Activated T-helper 17 cell treated with anti-CD3 and anti-CD28 coated beads, Interleukin-2, amount 50 U/mL, for 72 hours (primary cell): ENCODE measurements at regions not wholly inside any gene's neighbourhood (a gene's known extent, or its start where the extent isn't known, plus 50 kb on each side); places are given as distances from the start of the nearest gene placed in this dataset.

Source experiments
- ATAC-seq: fragments of 150-1000 bp; cut with Tn5 transposase; replicated peaks from 2 replicates; pipeline ENCODE4 v1.10.0; 2021; ENCODE audit warnings: mild to moderate bottlenecking, moderate library complexity
- H3K27ac Mint-ChIP-seq: one replicate; pipeline ENCODE4 v1.8.0; 2022; ENCODE audit warnings: mixed read lengths
- H3K27me3 Mint-ChIP-seq: one replicate; pipeline ENCODE4 v1.8.0; 2022; ENCODE audit warnings: mixed read lengths
- H3K36me3 Mint-ChIP-seq: one replicate; pipeline ENCODE4 v1.8.0; 2022; ENCODE audit warnings: low read depth, mild to moderate bottlenecking, mixed read lengths
- H3K4me1 Mint-ChIP-seq: one replicate; pipeline ENCODE4 v1.8.0; 2022; ENCODE audit warnings: mixed read lengths
- H3K4me3 Mint-ChIP-seq: one replicate; pipeline ENCODE4 v1.8.0; 2022; ENCODE audit warnings: mild to moderate bottlenecking, mixed read lengths
- H3K9me3 Mint-ChIP-seq: one replicate; pipeline ENCODE4 v1.8.0; 2022; ENCODE audit warnings: mixed read lengths

DNA sequence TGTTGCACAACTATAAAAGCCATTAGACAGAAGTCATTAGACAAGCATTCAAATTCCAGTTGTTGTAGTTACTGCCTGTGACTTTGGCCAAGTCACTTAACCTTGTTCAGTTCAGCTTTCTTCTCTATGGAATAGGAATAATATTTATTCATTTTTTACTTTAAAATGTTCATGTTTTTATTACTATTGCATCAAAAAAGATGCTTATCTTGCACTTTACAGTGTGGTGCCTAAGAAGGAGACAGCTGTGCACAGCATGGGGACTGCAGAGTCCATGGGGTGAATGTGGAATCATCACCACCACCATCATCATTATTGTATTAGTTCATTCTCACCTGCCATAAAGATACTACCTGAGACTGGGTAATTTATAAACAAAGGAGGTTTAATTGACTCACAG, 504.2 kb downstream of the SOX2 start:
- no peaks in the 10 kb centered on the region for H3K4me1 Mint-ChIP-seq
- no peak overlapping the region for H3K4me3 Mint-ChIP-seq
- no peak for ATAC-seq
- no peaks in the 10 kb centered on the region for H3K27me3 Mint-ChIP-seq
- H3K36me3 Mint-ChIP-seq, result no peaks in the 10 kb centered on the region
- no peaks in the 10 kb centered on the region for H3K9me3 Mint-ChIP-seq
- no peak overlapping the region for H3K27ac Mint-ChIP-seq

DNA sequence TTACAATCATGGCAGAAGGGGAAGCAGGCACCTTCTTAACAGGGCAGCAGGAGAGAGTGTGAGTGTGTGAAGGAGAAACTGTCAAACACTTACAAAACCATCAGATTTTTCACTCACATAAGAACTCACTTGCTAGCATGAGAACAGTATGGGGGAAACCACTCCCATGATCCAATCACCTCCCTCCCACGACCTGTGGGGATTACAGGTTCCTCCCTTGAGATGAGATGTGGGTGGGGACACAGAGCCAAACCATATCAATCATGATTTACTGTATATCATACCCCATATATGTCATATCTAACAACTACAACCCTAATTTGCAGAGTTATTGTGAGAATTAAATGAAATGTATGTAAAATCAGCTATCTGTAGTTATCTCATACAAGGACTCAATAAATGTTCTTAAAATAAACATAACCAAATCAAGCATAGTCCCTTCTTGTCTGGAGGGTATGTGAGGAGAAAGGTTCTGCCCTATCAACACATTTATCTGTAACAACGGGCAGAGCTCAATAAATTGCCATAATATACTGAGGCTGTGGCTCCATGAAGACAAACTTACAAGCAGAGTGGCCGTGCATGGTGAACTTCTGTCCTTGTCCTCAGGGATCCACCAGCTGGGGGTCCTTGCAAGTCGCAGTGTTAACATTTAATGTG, 504.7 kb downstream of the SOX2 start:
- Mint-ChIP-seq H3K27me3 (no peaks in the 10 kb centered on the region), H3K36me3 (no peaks in the 10 kb centered on the region), H3K9me3 (no peaks in the 10 kb centered on the region), H3K4me1 (no peaks in the 10 kb centered on the region), H3K27ac (no peak overlapping the region), H3K4me3 (no peak overlapping the region)
- no peak for ATAC-seq

DNA sequence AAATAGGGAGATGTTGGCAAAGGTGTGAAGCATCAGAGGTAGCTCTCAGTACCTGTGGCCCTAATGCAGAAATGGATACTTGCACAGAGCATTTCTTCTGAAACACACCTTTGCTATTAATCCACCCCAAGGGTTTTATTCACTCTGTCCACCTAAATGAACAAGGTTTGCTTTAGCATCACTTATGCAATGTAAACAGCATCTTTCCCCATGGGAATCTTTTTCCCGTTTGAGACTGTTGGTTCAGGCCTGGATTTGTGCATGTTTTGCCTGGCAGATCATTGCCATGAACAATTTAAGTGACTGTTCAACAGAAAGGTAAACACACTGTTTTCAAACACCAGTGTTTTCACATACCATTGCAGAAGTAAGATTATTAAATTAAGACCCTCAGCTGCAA, 508.3 kb downstream of the SOX2 start:
- Mint-ChIP-seq H3K36me3 (no peaks in the 10 kb centered on the region), H3K9me3 (no peaks in the 10 kb centered on the region), H3K27me3 (no peaks in the 10 kb centered on the region), H3K27ac (no peak overlapping the region), H3K4me1 (no peaks in the 10 kb centered on the region), H3K4me3 (no peak overlapping the region)
- ATAC-seq, result no peak

DNA sequence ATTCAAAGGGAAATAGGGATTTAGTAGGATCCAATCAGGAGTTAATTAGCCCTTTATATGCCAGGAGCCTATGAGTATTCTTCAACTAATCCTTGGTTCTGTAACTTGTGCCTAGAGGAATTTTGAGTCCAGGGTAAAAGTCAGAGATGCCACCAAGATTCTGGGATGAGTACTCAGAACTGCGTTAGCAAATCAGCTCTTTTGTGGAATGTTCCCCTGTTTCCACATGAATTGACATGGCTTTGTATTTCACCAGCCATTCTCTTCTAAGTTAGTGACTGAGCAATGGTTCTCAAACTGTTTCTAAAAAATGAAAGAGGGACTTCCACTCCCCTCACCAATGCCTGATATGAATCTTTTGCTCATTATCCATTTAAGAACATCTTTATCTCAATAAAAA, 508.7 kb downstream of the SOX2 start:
- Mint-ChIP-seq H3K36me3 (no peaks in the 10 kb centered on the region), H3K27me3 (no peaks in the 10 kb centered on the region), H3K27ac (no peak overlapping the region), H3K4me3 (no peak overlapping the region), H3K9me3 (no peaks in the 10 kb centered on the region), H3K4me1 (no peaks in the 10 kb centered on the region)
- ATAC-seq, result no peak

DNA sequence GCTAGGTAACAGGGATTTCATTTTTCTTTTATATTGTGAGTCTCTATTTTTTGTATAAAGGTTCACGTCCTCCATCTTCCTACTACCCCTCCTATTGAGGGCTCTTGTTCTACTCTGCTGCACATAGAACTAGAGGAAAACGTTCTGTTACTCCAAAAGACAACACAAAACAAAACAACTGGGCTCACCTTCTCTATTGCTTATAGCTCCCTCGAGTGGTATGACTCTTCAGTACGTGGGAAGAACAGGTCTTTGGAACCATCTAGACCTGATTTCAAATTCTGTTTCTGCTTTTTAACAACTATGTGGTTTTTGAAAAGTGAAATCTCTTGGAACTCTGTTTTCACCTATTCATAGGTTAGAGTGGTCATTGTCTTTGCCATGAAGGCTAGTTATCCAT, 515.3 kb downstream of the SOX2 start:
- no peaks in the 10 kb centered on the region for H3K4me1 Mint-ChIP-seq
- ATAC-seq, result no peak
- H3K9me3 Mint-ChIP-seq, result no peaks in the 10 kb centered on the region

DNA sequence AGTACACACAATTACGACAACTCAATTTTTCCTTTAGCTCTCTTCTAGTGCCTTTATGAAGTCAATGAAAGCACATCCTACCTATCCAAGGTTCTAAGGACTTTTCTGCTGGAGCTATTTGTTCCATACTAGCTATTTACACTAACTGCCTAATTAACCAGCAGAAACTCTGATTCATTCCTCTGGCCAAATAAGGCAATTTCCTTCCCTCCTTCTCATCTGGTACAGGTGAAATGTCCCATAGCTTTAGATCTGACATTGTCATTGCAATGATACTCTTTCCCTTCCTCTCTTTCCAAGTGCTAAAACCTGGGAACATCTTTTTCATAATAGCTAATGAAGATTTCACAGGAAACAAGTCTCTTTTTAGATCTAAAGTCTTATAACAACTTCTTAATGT, 521.7 kb downstream of the SOX2 start:
- ATAC-seq, result no peak
- no peaks in the 10 kb centered on the region for H3K4me1 Mint-ChIP-seq
- H3K27me3 Mint-ChIP-seq, result no peaks in the 10 kb centered on the region
- H3K4me3 Mint-ChIP-seq, result no peak overlapping the region
- no peak overlapping the region for H3K27ac Mint-ChIP-seq
- H3K36me3 Mint-ChIP-seq, result no peaks in the 10 kb centered on the region
- H3K9me3 Mint-ChIP-seq, result no peaks in the 10 kb centered on the region

More for the DNA sequence above, 515.3 kb downstream of the SOX2 start:
- H3K4me3 Mint-ChIP-seq, result no peak overlapping the region
- H3K27ac Mint-ChIP-seq, result no peak overlapping the region
- H3K27me3 Mint-ChIP-seq, result no peaks in the 10 kb centered on the region
- no peaks in the 10 kb centered on the region for H3K36me3 Mint-ChIP-seq

DNA sequence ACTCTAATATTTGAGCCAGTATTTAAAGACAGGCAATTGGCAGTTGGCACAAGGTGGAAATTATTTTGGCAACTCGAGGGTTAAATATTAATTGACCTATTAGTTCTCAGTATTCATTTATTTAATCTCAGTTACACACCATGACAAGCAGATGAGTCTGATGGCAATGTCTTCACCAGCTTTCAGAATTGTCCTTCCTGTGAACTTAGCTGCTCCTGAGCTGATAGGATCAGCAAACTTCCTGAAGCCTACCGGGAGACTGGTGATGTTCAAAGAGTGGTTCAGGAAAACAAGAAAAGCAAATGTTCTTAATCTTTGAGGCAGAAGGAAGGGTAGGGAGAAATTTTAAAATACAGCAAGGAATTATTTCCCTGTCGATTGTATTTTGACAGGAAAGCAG, 522.2 kb downstream of the SOX2 start:
- H3K4me3 Mint-ChIP-seq, result no peak overlapping the region
- ATAC-seq, result no peak
- no peak overlapping the region for H3K27ac Mint-ChIP-seq
- H3K4me1 Mint-ChIP-seq, result no peaks in the 10 kb centered on the region
- H3K36me3 Mint-ChIP-seq, result no peaks in the 10 kb centered on the region
- no peaks in the 10 kb centered on the region for H3K27me3 Mint-ChIP-seq
- no peaks in the 10 kb centered on the region for H3K9me3 Mint-ChIP-seq

DNA sequence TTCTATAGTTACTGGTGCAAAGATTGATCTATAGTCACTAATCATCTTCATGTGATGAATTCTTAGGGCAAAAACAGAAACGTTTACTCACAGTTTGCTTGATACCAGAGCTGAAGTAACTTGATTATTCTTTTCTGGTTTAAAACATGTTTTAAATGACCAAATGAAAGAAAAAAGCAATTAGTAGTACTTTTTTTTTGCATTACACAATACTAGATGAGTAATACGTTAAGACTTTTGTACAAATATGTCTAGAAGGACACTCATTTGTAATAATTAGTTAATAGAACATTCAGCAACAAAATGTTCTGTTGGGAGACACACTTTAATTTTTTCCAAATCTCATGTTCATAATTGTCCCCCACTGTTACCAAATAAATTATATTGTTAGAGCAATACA, 523.2 kb downstream of the SOX2 start:
- Mint-ChIP-seq H3K4me1 (no peaks in the 10 kb centered on the region), H3K9me3 (no peaks in the 10 kb centered on the region), H3K36me3 (no peaks in the 10 kb centered on the region), H3K27ac (no peak overlapping the region), H3K4me3 (no peak overlapping the region), H3K27me3 (no peaks in the 10 kb centered on the region)
- no peak for ATAC-seq

DNA sequence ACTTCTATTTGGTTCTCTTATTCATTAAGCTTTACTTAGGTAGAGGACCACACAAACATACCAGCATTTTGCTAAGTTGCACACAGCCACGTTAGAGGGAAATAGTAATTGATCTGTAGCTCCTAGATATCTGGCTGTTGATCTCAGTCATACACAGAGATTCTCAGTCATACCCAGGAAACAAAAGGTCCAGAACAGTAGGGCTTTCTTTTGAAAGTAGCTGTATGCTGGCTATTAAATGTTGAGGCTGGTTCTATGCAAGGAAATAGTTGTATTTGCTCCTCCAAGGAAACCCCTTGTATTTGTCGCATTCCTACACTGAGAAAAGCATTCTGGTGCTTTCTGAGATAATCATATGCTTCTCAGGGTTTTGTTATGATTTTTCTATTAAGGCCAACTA, 523.8 kb downstream of the SOX2 start:
- no peak for ATAC-seq
- Mint-ChIP-seq H3K9me3 (no peaks in the 10 kb centered on the region), H3K4me3 (no peak overlapping the region), H3K27me3 (no peaks in the 10 kb centered on the region), H3K4me1 (no peaks in the 10 kb centered on the region), H3K36me3 (no peaks in the 10 kb centered on the region), H3K27ac (no peak overlapping the region)

DNA sequence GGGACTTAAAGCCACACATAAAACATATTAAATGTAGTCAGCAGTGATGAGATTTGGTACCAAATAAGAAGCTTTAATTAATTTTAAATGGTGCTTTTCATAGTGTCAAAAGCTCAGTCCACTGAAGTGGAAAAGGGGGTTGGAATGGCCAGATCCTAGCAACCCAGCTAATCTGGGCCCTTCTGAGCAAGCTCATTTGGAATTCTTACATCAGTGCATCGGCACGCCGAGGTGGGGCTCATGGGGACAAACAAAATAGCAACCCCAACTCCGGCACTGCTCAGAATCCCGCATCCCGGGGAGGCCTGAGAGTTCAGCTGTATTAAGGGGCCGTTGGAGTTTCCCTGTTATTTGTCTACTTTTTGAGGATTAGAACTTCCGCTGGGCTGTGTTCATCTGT, 526.4 kb downstream of the SOX2 start:
- no peak for ATAC-seq
- H3K9me3 Mint-ChIP-seq, result no peaks in the 10 kb centered on the region
- no peak overlapping the region for H3K27ac Mint-ChIP-seq
- no peak overlapping the region for H3K4me3 Mint-ChIP-seq
- no peaks in the 10 kb centered on the region for H3K4me1 Mint-ChIP-seq
- no peaks in the 10 kb centered on the region for H3K27me3 Mint-ChIP-seq
- no peaks in the 10 kb centered on the region for H3K36me3 Mint-ChIP-seq

DNA sequence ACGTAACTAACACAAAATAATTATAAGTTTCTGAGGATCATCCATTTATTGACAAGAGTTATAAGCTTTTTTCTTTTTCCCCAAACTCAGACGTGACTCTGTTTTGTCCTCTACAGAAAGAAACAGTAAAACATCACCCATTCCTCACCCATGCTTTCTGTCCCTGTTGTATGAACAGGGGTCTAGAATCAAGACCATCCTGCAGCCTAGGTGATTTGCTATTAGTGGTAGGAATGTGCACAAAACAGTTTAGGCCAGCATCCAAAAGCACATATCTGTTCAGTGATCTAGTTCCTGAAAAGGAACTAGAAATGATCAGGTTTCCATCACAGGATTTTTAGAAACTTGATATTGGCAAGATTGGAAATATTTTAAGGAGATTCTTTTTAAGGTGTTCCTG, 527.6 kb downstream of the SOX2 start:
- H3K27me3 Mint-ChIP-seq, result no peaks in the 10 kb centered on the region
- H3K4me1 Mint-ChIP-seq, result no peaks in the 10 kb centered on the region
- H3K4me3 Mint-ChIP-seq, result no peak overlapping the region
- ATAC-seq, result no peak
- no peaks in the 10 kb centered on the region for H3K9me3 Mint-ChIP-seq
- no peak overlapping the region for H3K27ac Mint-ChIP-seq
- H3K36me3 Mint-ChIP-seq, result no peaks in the 10 kb centered on the region

DNA sequence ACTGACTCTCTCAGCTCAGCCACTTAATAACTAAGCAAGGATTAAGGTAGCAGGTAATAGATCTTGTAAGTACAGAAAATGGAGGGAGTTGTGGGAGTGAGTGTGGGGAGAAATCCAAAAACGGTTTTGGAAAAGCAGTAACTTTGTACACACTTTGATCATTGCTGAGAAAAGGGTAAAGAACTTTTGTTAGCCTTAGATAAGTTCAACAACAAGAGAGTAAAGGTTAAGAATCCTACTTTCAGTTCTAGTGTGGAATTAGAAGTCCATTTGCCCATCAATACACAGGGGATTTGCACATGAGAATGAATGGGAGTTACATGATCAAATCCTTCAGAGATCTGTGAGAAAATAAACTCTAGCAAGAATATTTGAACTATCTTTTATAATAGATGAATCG, 528.7 kb downstream of the SOX2 start:
- H3K4me3 Mint-ChIP-seq, result no peak overlapping the region
- peaks cover 3% of the 10 kb centered on the region for H3K27me3 Mint-ChIP-seq
- H3K9me3 Mint-ChIP-seq, result no peaks in the 10 kb centered on the region
- H3K4me1 Mint-ChIP-seq, result no peaks in the 10 kb centered on the region
- H3K36me3 Mint-ChIP-seq, result no peaks in the 10 kb centered on the region
- H3K27ac Mint-ChIP-seq, result no peak overlapping the region
- no peak for ATAC-seq

DNA sequence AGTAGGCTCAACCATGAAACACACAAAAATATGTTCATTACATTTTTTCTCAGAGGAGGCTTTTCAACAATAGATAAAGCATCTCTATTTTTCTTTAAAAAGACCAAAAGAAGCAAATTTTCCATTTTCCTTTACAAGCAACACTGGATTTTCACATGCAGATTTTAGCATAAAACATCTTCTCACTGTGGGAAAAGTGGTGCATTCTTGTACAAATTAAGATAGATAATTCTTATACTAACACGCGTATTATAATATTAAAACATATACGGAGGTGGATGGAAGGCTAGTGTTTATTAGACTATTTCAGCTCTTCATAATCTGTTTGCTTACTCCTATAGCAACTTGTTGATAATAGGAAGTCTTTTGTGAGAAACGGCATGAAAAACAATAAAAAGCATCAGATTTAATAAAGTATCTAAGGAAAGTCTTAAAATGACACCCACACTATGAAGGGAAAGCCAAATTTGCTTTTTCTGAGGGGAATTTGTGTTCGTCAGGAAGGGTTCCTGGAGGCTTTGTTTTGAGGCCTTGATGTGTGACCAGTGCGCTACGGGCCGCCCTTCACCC, 529.6 kb downstream of the SOX2 start:
- Mint-ChIP-seq H3K4me1 (no peaks in the 10 kb centered on the region), H3K27me3 (peaks cover 4% of the 10 kb centered on the region), H3K4me3 (no peak overlapping the region), H3K9me3 (no peaks in the 10 kb centered on the region), H3K27ac (no peak overlapping the region), H3K36me3 (no peaks in the 10 kb centered on the region)
- ATAC-seq, result no peak

DNA sequence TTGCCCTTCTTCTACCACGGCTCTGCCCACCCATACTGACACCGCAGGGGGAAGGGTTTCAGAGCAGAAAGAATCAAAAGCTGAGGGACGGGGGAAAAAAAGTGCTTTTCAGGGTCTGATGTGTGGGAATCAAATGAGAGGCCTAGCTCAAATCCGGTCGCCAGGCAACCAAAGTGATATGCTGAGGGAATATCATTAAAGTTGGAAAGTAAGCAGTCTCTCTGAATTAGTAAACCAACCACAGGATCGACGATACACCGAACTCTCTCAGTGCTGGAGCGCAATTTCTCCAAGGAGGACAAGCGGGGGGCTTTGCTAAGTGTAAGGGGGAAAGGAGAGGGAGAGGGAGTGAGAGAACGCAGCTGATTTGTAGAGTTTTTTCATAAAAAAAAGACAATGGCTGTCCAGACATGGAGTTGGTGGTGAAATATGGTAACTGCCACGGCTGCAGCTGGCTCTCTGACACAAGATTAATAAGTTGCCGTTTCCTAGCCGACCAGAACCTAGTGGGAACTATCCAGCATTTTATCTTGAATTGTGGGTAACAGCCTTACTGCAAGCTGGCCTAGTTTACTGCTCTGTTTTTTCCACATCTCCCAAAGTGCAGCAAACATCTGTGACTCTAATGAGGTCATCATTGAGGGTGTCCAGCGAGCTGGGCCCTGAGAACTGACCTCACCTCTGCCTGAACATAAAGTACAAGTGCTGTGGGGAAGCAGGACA, 530.2 kb downstream of the SOX2 start:
- Mint-ChIP-seq H3K36me3 (no peaks in the 10 kb centered on the region), H3K27ac (no peak overlapping the region), H3K9me3 (no peaks in the 10 kb centered on the region), H3K4me3 (no peak overlapping the region), H3K4me1 (no peaks in the 10 kb centered on the region), H3K27me3 (peaks cover 4% of the 10 kb centered on the region)
- ATAC-seq, result no peak

DNA sequence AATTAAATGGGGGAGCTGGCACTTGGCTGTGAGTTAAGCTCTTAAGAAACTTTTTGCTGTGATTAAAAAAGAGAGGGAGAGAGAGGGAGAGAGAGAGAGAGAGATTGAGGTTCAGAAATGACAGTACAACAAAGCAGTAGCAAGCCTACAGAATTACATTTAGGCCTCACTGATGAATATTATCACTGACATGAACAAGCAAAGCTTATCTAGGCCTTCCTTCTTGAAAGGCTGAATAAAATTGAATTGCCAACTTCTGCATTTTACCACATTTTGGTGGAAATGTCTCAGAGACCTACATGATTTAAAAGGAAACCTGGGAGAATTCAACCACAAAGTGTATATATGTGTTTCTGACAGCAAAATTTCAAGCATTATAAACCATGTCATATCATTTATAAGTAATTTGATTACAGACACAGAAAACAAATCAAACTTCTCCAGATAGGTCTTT, 530.8 kb downstream of the SOX2 start:
- Mint-ChIP-seq H3K4me1 (no peaks in the 10 kb centered on the region), H3K27me3 (peaks cover 4% of the 10 kb centered on the region), H3K27ac (no peak overlapping the region), H3K4me3 (no peak overlapping the region), H3K9me3 (no peaks in the 10 kb centered on the region), H3K36me3 (no peaks in the 10 kb centered on the region)
- no peak for ATAC-seq
